Activated CD8-positive, alpha-beta T cell treated with anti-CD3 and anti-CD28 coated beads, Interleukin-2, amount 10 ng/mL, durations not matched to agents 7 days and 5 days (primary cell): ENCODE measurements at regions not wholly inside any gene's neighbourhood (a gene's known extent, or its start where the extent isn't known, plus 50 kb on each side); places are given as distances from the start of the nearest gene placed in this dataset.
"Not testable (repeated sequence)": the region's sequence is repeated elsewhere in the genome, so short reads cannot be mapped to it uniquely, and the experiment has no call there.

Experiments
- ATAC-seq: fragments of 150-1000 bp; cut with Tn5 transposase; one replicate; pipeline ENCODE4 v1.10.0; 2021; ENCODE audit warnings: moderate library complexity
- CTCF ChIA-PET: fragments of 350-600 bp; sonication (Branson Sonifier 250); formaldehyde crosslinking; loops from one replicate; lab custom pipeline; 2021; ENCODE audit warnings: antibody characterized with exemption; lab: Charles Lee
- POLR2A ChIA-PET: fragments of 350-600 bp; sonication (Branson Sonifier 250); formaldehyde crosslinking; loops from one replicate; lab custom pipeline; 2021; ENCODE audit warnings: antibody characterized with exemption; lab: Charles Lee
- DNase-seq: peaks from one replicate; pipeline ENCODE4 v3.0.0-alpha.2; 2020
- H3K27ac Mint-ChIP-seq: one replicate; pipeline ENCODE4 v1.8.0; 2021; ENCODE audit warnings: mild to moderate bottlenecking, mixed read lengths
- H3K27me3 Mint-ChIP-seq: one replicate; pipeline ENCODE4 v1.8.0; 2021; ENCODE audit warnings: low read depth, mixed read lengths
- H3K36me3 Mint-ChIP-seq: one replicate; pipeline ENCODE4 v1.8.0; 2021; ENCODE audit warnings: low read depth, mixed read lengths
- H3K4me1 Mint-ChIP-seq: one replicate; pipeline ENCODE4 v1.8.0; 2021; ENCODE audit warnings: low read depth, mixed read lengths
- H3K4me3 Mint-ChIP-seq: one replicate; pipeline ENCODE4 v1.8.0; 2021; ENCODE audit warnings: mild to moderate bottlenecking, mixed read lengths
- H3K9me3 Mint-ChIP-seq: one replicate; pipeline ENCODE4 v1.8.0; 2022; ENCODE audit warnings: mixed read lengths; ENCODE audit not compliant: insufficient read depth

DNA sequence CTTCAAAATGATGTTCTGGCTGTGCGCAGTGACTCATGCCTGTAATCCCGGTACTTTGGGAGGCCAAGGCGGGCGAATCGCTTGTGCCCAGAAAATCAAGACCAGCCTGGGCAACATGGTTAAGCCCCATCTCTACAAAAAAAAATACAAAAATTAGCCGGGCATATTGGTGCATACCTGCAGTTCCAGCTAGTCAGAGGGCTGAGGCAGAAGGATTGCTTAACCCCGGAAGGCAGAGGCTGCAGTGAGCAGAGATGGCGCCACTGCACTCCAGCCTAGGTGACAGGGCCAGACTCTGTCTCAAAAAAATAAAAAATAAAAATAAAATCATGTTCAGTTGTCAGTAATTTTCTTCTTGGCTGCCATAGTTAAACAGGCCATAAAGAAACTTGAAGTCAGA, 245.9 kb upstream of the USP15 start:
- H3K27ac Mint-ChIP-seq: no peak overlapping the region
- H3K9me3 Mint-ChIP-seq: no peaks in the 10 kb centered on the region
- no peak overlapping the region for H3K4me3 Mint-ChIP-seq
- ATAC-seq: no peak
- H3K27me3 Mint-ChIP-seq: peaks cover 3% of the 10 kb centered on the region
- H3K36me3 Mint-ChIP-seq: no peaks in the 10 kb centered on the region
- no peak for DNase-seq
- H3K4me1 Mint-ChIP-seq: no peaks in the 10 kb centered on the region
- POLR2A ChIA-PET: no interaction called here
- CTCF ChIA-PET: no interaction called here

- no peaks in the 10 kb centered on the region for H3K36me3 Mint-ChIP-seq
- ChIA-PET CTCF (no interaction called here), POLR2A (no interaction called here)
- H3K27me3 Mint-ChIP-seq: peaks cover 3% of the 10 kb centered on the region
- no peaks in the 10 kb centered on the region for H3K9me3 Mint-ChIP-seq
- ATAC-seq (no peak), DNase-seq (no peak)
- H3K4me1 Mint-ChIP-seq: no peaks in the 10 kb centered on the region
- no peak overlapping the region for H3K27ac Mint-ChIP-seq
- H3K4me3 Mint-ChIP-seq: no peak overlapping the region
These were observed 244.2 kb upstream of the USP15 start for GRCh38 chr12:62016021-62016420.

DNA sequence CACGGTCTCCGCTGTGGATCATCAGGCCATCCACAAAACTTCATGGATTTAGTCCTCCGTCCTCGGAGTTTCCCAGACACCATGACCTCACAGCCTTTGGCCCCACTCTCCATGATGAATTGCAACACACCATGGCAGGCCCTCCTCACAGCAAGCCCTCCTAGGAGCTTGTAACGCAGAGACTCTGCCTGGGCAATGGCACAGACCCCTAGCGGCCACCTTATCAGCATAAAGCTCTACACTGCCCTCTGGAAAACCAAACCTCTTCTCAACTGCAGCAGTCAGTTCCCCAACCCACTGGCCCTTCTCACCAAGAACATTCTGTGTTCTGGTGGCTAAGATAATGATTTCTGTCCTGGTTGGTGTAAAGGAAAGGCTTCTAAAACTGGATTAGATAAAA, 238.4 kb upstream of the USP15 start:
- no peak for DNase-seq
- POLR2A ChIA-PET: no interaction called here
- CTCF ChIA-PET: no interaction called here
- ATAC-seq: no peak
- Mint-ChIP-seq H3K36me3 (no peaks in the 10 kb centered on the region), H3K4me3 (no peak overlapping the region), H3K9me3 (no peaks in the 10 kb centered on the region), H3K4me1 (no peaks in the 10 kb centered on the region), H3K27ac (no peak overlapping the region), H3K27me3 (peaks cover 5% of the 10 kb centered on the region)

GRCh38 chr12:62028536-62028935, 231.7 kb upstream of the USP15 start:
- POLR2A ChIA-PET: no interaction called here
- no peaks in the 10 kb centered on the region for H3K9me3 Mint-ChIP-seq
- ATAC-seq (no peak), DNase-seq (no peak)
- H3K36me3 Mint-ChIP-seq: no peaks in the 10 kb centered on the region
- no peak overlapping the region for H3K4me3 Mint-ChIP-seq
- H3K27me3 Mint-ChIP-seq: peaks cover 5% of the 10 kb centered on the region
- H3K27ac Mint-ChIP-seq: no peak overlapping the region
- CTCF ChIA-PET: no interaction called here
- H3K4me1 Mint-ChIP-seq: no peaks in the 10 kb centered on the region

DNA sequence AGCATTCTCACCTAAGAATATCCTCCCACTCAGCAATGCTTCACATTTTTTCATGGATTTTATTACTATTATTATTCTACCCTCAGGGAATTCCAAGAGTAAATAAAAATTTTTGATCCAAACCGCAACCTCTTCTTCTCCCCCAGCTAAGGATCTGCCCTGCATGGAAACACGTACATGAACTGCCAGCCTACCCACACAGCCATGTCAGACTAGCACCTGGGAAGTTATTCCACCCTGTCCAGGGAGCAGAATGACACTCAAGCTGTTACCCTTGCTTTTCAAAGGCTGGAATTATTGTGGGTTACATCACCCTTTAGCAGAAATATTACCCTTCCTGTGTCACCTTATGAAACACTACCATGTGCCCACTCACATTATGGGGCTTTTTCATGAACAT, 227.3 kb upstream of the USP15 start:
- Mint-ChIP-seq H3K27ac (no peak overlapping the region), H3K9me3 (no peaks in the 10 kb centered on the region), H3K27me3 (peaks cover 2% of the 10 kb centered on the region), H3K4me3 (no peak overlapping the region), H3K36me3 (no peaks in the 10 kb centered on the region), H3K4me1 (no peaks in the 10 kb centered on the region)
- DNase-seq: no peak
- ATAC-seq: no peak
- POLR2A ChIA-PET: no interaction called here
- CTCF ChIA-PET: no interaction called here

- H3K27me3 Mint-ChIP-seq: peaks cover 2% of the 10 kb centered on the region
- CTCF ChIA-PET: no interaction called here
- no peaks in the 10 kb centered on the region for H3K9me3 Mint-ChIP-seq
- H3K27ac Mint-ChIP-seq: no peak overlapping the region
- H3K36me3 Mint-ChIP-seq: no peaks in the 10 kb centered on the region
- DNase-seq (no peak), ATAC-seq (no peak)
- no peak overlapping the region for H3K4me3 Mint-ChIP-seq
- no peaks in the 10 kb centered on the region for H3K4me1 Mint-ChIP-seq
- POLR2A ChIA-PET: no interaction called here
These were observed 215.6 kb upstream of the USP15 start for GRCh38 chr12:62044450-62045135.

DNA sequence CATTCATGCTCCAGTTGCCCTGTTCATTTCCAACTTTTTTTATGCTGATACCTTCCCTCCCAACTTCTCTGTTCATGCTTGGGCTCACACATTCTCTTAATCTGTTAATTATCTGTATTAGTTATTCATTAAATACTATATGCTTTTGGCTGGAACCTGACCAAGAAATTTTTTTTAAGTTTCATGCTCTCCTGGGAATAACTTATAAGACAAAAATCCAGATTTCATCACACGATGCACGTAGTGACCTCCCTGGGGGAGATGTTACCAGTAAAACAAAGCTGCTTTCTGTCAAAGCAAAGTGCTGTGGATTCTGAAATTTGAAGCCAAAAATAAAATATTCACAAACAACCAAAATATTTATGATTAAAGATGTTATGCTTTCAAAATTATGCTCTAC, 215.0 kb upstream of the USP15 start:
- ChIA-PET POLR2A (no interaction called here), CTCF (no interaction called here)
- DNase-seq: no peak
- Mint-ChIP-seq H3K27me3 (peaks cover 2% of the 10 kb centered on the region), H3K4me1 (no peaks in the 10 kb centered on the region), H3K9me3 (no peaks in the 10 kb centered on the region), H3K4me3 (no peak overlapping the region), H3K27ac (no peak overlapping the region), H3K36me3 (no peaks in the 10 kb centered on the region)
- ATAC-seq: no peak

DNA sequence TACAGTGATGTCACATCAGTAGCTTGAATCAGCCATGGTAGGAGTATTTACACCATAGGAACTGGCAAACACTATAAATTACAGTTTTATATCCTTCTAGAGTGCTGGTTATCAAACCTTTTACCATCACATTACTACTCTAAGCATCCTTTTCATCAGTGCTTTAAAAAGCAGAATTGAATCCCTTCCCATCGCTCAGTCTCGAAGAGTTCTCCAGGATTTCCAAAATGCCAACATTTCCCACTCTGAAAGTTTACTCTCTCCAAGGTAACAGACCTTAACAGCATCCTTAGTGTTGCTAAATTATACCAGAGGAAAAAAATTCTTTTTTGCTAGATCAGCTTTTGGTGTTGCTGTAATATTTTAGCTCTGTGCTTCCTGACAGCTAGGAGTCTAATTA, 209.4 kb upstream of the USP15 start:
- Mint-ChIP-seq H3K27ac (no peak overlapping the region), H3K4me1 (no peaks in the 10 kb centered on the region)
- POLR2A ChIA-PET: no interaction called here

GRCh38 chr12:62069976-62070375, 190.2 kb upstream of the USP15 start:
- no peak for DNase-seq
- Mint-ChIP-seq H3K36me3 (no peaks in the 10 kb centered on the region), H3K4me3 (no peak overlapping the region), H3K27me3 (peaks cover 2% of the 10 kb centered on the region), H3K27ac (no peak overlapping the region), H3K9me3 (no peaks in the 10 kb centered on the region), H3K4me1 (no peaks in the 10 kb centered on the region)
- ATAC-seq: no peak
- ChIA-PET POLR2A (no interaction called here), CTCF (no interaction called here)

More for the DNA sequence above, 209.4 kb upstream of the USP15 start:
- H3K36me3 Mint-ChIP-seq: no peaks in the 10 kb centered on the region
- CTCF ChIA-PET: no interaction called here
- H3K27me3 Mint-ChIP-seq: peaks cover under 1% of the 10 kb centered on the region
- no peak overlapping the region for H3K4me3 Mint-ChIP-seq
- no peak for ATAC-seq
- no peak for DNase-seq
- no peaks in the 10 kb centered on the region for H3K9me3 Mint-ChIP-seq

DNA sequence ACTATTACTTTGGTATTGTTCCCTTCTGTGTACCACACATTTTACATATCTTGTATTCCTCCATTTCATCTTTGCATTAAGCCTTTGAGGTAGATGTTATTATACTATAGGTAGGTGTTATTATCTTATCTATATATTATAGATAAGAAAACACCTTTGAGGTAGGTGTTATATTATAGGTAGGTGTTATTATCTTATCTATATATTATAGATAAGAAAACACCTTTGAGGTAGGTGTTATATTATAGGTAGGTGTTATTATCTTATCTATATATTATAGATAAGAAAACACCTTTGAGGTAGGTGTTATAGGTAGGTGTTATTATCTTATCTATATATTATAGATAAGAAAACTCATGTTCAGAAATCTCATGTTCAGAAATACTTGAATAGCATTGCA, 187.0 kb upstream of the USP15 start:
- CTCF ChIA-PET, H3K36me3 Mint-ChIP-seq, H3K4me3 Mint-ChIP-seq, POLR2A ChIA-PET, ATAC-seq, H3K27me3 Mint-ChIP-seq, H3K27ac Mint-ChIP-seq, DNase-seq, H3K9me3 Mint-ChIP-seq, H3K4me1 Mint-ChIP-seq: not testable (repeated sequence)

DNA sequence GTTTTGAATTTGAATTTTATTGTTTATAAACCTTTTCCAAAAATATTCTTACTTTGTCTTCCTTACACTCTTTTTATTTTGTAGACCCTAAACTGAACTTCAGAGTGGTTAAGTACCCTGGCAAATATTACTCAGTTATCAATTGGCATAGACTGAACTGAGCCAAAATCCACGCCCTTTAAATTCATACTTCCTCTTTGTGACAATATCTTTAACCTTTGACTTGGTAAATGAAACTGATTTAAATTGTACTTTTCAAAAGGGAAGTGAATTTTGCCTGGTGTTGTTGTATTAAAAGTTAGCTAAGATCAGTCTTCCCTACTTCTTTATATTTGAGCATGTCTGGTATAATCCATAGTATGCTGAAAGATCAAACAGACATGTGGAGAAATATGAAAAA, 184.3 kb upstream of the USP15 start:
- H3K27me3 Mint-ChIP-seq: peaks cover 2% of the 10 kb centered on the region
- ATAC-seq: no peak
- no peaks in the 10 kb centered on the region for H3K36me3 Mint-ChIP-seq
- DNase-seq: no peak
- no peaks in the 10 kb centered on the region for H3K9me3 Mint-ChIP-seq
- ChIA-PET CTCF (no interaction called here), POLR2A (no interaction called here)
- H3K4me1 Mint-ChIP-seq: no peaks in the 10 kb centered on the region
- no peak overlapping the region for H3K4me3 Mint-ChIP-seq
- H3K27ac Mint-ChIP-seq: no peak overlapping the region

GRCh38 chr12:62078020-62078419, 182.2 kb upstream of the USP15 start:
- CTCF ChIA-PET: no interaction called here
- Mint-ChIP-seq H3K36me3 (no peaks in the 10 kb centered on the region), H3K4me1 (no peaks in the 10 kb centered on the region), H3K27me3 (peaks cover 2% of the 10 kb centered on the region), H3K4me3 (no peak overlapping the region), H3K27ac (no peak overlapping the region), H3K9me3 (no peaks in the 10 kb centered on the region)
- POLR2A ChIA-PET: no interaction called here
- DNase-seq: no peak
- no peak for ATAC-seq

DNA sequence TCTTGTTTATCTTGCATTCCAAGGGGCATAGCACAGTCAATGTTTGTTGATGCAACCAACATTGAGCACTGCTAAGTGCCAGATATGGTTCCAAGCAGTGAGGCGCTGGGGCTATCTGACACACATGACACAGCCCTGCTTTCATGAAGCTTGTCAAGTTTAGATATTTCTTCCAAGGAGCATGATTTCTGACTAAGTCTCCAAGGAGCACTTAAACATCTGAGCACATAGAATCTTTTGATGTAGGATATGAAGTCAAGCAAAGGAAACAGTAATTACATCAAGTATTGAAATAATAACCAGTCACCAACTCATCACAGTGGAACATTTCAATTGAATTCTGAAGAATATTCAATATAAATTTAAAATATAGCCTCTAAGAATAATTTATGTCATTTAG, 177.8 kb upstream of the USP15 start:
- Mint-ChIP-seq H3K27ac (no peak overlapping the region), H3K36me3 (no peaks in the 10 kb centered on the region), H3K4me1 (no peaks in the 10 kb centered on the region), H3K4me3 (no peak overlapping the region), H3K9me3 (no peaks in the 10 kb centered on the region), H3K27me3 (peaks cover 3% of the 10 kb centered on the region)
- ATAC-seq (no peak), DNase-seq (no peak)
- POLR2A ChIA-PET: no interaction called here
- CTCF ChIA-PET: no interaction called here
